Ovary (tissue), 3 donors: ENCODE measurements at regions not wholly inside any gene's neighbourhood (a gene's known extent, or its start where the extent isn't known, plus 50 kb on each side); places are given as distances from the start of the nearest gene placed in this dataset.

Experiments used
- CTCF ChIP-seq, 3 donors: fragments of 450-650 bp in 2 of 3; fragments of 200-600 bp in 1 of 3; IDR thresholded peaks; one replicate each; pipeline versions ENCODE4 v1.5.1 to v1.8.0; 2016 to 2022; ENCODE audit warnings: antibody characterized with exemption in 3 of 3, mild to moderate bottlenecking in 1 of 3
- EP300 ChIP-seq: sonication (generic); formaldehyde crosslinking; IDR thresholded peaks from one replicate; pipeline ENCODE4 v1.6.1; 2017; ENCODE audit warnings: antibody characterized with exemption
- POLR2A ChIP-seq: fragments of 450-650 bp; IDR thresholded peaks from one replicate; pipeline ENCODE4 v1.6.1; 2017; ENCODE audit warnings: antibody characterized with exemption, mild to moderate bottlenecking, moderate library complexity
- donor health status: DM: no; HTN: no; CAD: no.

DNA sequence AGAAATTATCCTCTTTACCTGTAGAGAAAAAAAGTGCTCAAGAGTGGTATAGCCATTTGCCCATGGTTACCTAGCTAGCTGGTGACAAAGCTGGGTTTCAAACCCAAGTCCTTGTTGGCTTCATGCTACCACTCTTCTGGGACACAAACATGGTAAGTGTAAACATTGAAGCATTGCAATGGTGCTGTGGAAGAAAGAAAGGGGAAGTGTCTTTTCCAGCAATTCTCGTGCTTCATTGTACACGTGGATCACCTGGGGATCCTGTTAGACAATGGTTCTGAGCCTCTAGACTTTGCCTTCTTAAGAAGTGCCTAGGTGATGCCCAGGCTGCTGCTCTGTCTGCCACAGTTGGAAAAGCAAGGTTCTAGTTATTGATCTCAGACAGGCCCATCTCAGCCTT is 134.8 kb upstream of the CTNNB1 start:
- no peak for TF ChIP-seq EP300
- TF ChIP-seq CTCF (IDR thresholded peaks at IDR 0.05): no peak
- no peak for TF ChIP-seq POLR2A
